Endodermal cell (in vitro differentiated cells): ENCODE measurements at regions not wholly inside any gene's neighbourhood (a gene's known extent, or its start where the extent isn't known, plus 50 kb on each side); places are given as distances from the start of the nearest gene placed in this dataset.

ENCODE experiments used
- DNase-seq: peaks from one replicate; pipeline ENCODE4 v3.0.0-alpha.2; 2017
- H3K27ac ChIP-seq: 2 replicates; pipeline ENCODE4 v1.5.1; 2013; ENCODE audit warnings: mild to moderate bottlenecking, low read depth, low read length, moderate library complexity
- H3K27me3 ChIP-seq: 2 replicates; pipeline ENCODE4 v1.6.1; 2013; ENCODE audit warnings: mild to moderate bottlenecking, low read length, moderate library complexity; ENCODE audit not compliant: insufficient read depth, control insufficient read depth, poor library complexity, severe bottlenecking
- H3K36me3 ChIP-seq: 2 replicates; pipeline ENCODE4 v1.7.0; 2013; ENCODE audit warnings: mild to moderate bottlenecking, low read length, moderate library complexity; ENCODE audit not compliant: control insufficient read depth, insufficient read depth
- H3K4me1 ChIP-seq: one replicate; pipeline ENCODE4 v1.7.0; 2013; ENCODE audit warnings: low read length; ENCODE audit not compliant: control insufficient read depth, insufficient read depth
- H3K4me3 ChIP-seq: 2 replicates; pipeline ENCODE4 v1.5.1; 2013; ENCODE audit warnings: mild to moderate bottlenecking, low read length, moderate library complexity
- H3K9ac ChIP-seq: 2 replicates; pipeline ENCODE4 v1.6.1; 2013; ENCODE audit warnings: mild to moderate bottlenecking, low read length, moderate library complexity; ENCODE audit not compliant: poor library complexity, severe bottlenecking; ENCODE audit errors: extremely low read depth
- H3K9me3 ChIP-seq: 2 replicates; pipeline ENCODE4 v1.6.1; 2013; ENCODE audit warnings: mild to moderate bottlenecking, low read length, moderate library complexity; ENCODE audit not compliant: control insufficient read depth
- H3K27ac Mint-ChIP-seq: 2 replicates; pipeline ENCODE4 v1.8.0; 2020; ENCODE audit warnings: mixed read lengths
- H3K27me3 Mint-ChIP-seq: 2 replicates; pipeline ENCODE4 v1.8.0; 2021; ENCODE audit warnings: mild to moderate bottlenecking, mixed read lengths; ENCODE audit not compliant: insufficient read depth
- H3K36me3 Mint-ChIP-seq: 2 replicates; pipeline ENCODE4 v1.8.0; 2020; ENCODE audit warnings: low read depth, mixed read lengths
- H3K4me1 Mint-ChIP-seq: 2 replicates; pipeline ENCODE4 v1.8.0; 2020; ENCODE audit warnings: mixed read lengths
- H3K4me3 Mint-ChIP-seq: 2 replicates; pipeline ENCODE4 v1.8.0; 2020; ENCODE audit warnings: mild to moderate bottlenecking, moderate library complexity, mixed read lengths
- H3K9me3 Mint-ChIP-seq: 2 replicates; pipeline ENCODE4 v1.8.0; 2020; ENCODE audit warnings: mild to moderate bottlenecking, mixed read lengths
- WGBS, 2 experiments: methylation state at CpG; one replicate each; pipeline versions ENCODE4 v1.1.5 to v1.1.7; 2013; ENCODE audit warnings: missing lambda C conversion rate in 2 of 2, mixed read lengths in 1 of 2; ENCODE audit not compliant: insufficient coverage in 1 of 2, insufficient read length in 1 of 2; 5-methylcytosine and 5-hydroxymethylcytosine counted together
- TF ChIP-seq, protein P1 (sequence below): fragments of 200-600 bp; sonication (generic); conservative IDR thresholded peaks from 2 replicates; pipeline ENCODE4 v1.5.0; 2021; ENCODE audit warnings: antibody characterized with exemption, mild to moderate bottlenecking

DNA sequence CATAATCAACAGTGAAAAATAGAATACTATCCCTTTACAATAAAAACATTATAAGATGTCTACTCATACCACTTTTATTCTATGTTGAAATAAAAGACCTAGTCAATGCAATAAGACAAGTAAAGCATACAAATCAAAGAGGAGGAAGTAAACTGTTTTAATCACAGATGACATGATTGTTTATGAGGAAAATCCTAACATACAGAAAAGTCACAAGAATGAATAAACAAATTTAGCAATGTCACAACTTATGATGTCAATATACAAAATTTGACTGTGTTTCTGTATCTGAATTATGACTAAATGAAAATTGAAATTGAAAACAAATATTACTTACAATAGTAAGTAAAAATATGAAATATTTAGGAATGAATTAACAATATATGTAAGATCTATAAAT lies 221.9 kb upstream of the GRIA4 start:
- H3K4me3 Mint-ChIP-seq: no peak overlapping the region
- no peaks in the 10 kb centered on the region for H3K27me3 ChIP-seq
- H3K4me1 ChIP-seq: no peaks in the 10 kb centered on the region
- no peak overlapping the region for H3K27ac ChIP-seq
- no peaks in the 10 kb centered on the region for H3K27me3 Mint-ChIP-seq
- no peaks in the 10 kb centered on the region for H3K36me3 ChIP-seq
- no peak overlapping the region for H3K27ac Mint-ChIP-seq
- TF ChIP-seq, protein P1, sequence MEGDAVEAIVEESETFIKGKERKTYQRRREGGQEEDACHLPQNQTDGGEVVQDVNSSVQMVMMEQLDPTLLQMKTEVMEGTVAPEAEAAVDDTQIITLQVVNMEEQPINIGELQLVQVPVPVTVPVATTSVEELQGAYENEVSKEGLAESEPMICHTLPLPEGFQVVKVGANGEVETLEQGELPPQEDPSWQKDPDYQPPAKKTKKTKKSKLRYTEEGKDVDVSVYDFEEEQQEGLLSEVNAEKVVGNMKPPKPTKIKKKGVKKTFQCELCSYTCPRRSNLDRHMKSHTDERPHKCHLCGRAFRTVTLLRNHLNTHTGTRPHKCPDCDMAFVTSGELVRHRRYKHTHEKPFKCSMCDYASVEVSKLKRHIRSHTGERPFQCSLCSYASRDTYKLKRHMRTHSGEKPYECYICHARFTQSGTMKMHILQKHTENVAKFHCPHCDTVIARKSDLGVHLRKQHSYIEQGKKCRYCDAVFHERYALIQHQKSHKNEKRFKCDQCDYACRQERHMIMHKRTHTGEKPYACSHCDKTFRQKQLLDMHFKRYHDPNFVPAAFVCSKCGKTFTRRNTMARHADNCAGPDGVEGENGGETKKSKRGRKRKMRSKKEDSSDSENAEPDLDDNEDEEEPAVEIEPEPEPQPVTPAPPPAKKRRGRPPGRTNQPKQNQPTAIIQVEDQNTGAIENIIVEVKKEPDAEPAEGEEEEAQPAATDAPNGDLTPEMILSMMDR: no peak
- no peak for DNase-seq
- no peaks in the 10 kb centered on the region for H3K36me3 Mint-ChIP-seq
- H3K4me1 Mint-ChIP-seq: no peaks in the 10 kb centered on the region
- no peaks in the 10 kb centered on the region for H3K9me3 Mint-ChIP-seq
- no peaks in the 10 kb centered on the region for H3K9me3 ChIP-seq
- no peak overlapping the region for H3K4me3 ChIP-seq
- H3K9ac ChIP-seq: no peak overlapping the region

DNA sequence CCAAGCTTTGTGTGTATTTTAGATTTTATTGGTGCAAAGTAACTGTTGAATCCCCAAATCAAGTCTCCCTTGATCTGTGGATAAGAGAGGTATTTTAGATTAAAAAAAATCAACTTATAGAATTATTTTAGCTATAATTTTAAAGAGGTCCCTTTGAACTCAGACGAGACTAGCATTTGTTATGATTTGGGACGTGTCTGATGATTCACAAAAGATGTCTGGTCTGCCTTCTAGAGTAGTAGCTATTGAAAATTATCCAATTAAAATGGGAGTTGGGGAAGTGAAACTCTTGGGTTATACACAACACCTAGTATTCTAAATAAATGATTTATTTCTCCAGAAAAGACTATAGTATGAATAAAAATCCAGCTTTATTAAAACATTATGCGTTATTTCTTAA lies 227.9 kb upstream of the GRIA4 start:
- WGBS, 2 experiments: 98% methylated on average over 2 of the region's 3 CpGs; no CpG with 5 or more reads in 1 of the 2 experiments
- no peak for DNase-seq
- Mint-ChIP-seq H3K27ac (no peak overlapping the region), H3K27me3 (no peaks in the 10 kb centered on the region), H3K4me1 (no peaks in the 10 kb centered on the region), H3K9me3 (no peaks in the 10 kb centered on the region), H3K4me3 (no peak overlapping the region), H3K36me3 (no peaks in the 10 kb centered on the region)
- Histone ChIP-seq H3K4me1 (no peaks in the 10 kb centered on the region), H3K27ac (no peak overlapping the region), H3K9me3 (no peaks in the 10 kb centered on the region), H3K27me3 (no peaks in the 10 kb centered on the region), H3K9ac (no peak overlapping the region), H3K36me3 (no peaks in the 10 kb centered on the region), H3K4me3 (no peak overlapping the region)
- TF ChIP-seq, protein P1: no peak

DNA sequence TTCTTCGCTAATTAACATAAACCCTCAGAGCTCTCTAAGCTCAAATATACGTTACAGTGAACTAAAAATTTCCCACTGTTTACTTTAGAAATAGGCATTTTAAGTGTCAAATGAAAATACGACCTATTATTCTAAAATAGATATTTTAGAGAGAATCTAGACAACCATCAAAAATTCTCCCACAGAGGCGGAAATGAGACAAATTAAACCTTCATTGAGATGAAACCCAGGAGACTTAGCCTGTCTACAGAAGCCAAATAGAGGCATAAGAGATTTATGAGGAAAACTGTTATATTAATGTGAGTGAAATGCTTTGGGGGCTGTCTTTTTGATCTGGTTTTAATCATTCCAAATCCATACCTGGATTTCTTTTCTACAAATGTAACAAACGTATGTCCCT lies 232.0 kb upstream of the GRIA4 start:
- 89 to 100% methylated on average over 1 to 5 of the region's 5 CpGs for WGBS, 2 experiments
- H3K36me3 ChIP-seq: no peaks in the 10 kb centered on the region

More for the DNA sequence above, 232.0 kb upstream of the GRIA4 start:
- Histone ChIP-seq H3K4me3 (no peak overlapping the region), H3K27ac (no peak overlapping the region), H3K4me1 (no peaks in the 10 kb centered on the region), H3K9me3 (peaks cover 11% of the 10 kb centered on the region), H3K27me3 (no peaks in the 10 kb centered on the region), H3K9ac (no peak overlapping the region)
- Mint-ChIP-seq H3K27me3 (no peaks in the 10 kb centered on the region), H3K4me3 (no peak overlapping the region), H3K4me1 (no peaks in the 10 kb centered on the region), H3K9me3 (peaks cover 24% of the 10 kb centered on the region), H3K36me3 (no peaks in the 10 kb centered on the region), H3K27ac (no peak overlapping the region)
- DNase-seq: no peak
- TF ChIP-seq, protein P1: no peak
